ENCODE measurements at regions not wholly inside any gene's neighbourhood (a gene's known extent, or its start where the extent isn't known, plus 50 kb on each side); places are given as distances from the start of the nearest gene placed in this dataset.

GRCh38 chr16:66250686-66251431 lies 115.6 kb upstream of the CDH5 start:
- TF ChIP-seq POLR2A (IDR thresholded peaks at IDR 0.05) (no peak), CTCF (IDR thresholded peaks at IDR 0.05) (no peak)

Data from Peyer's patch (tissue), 4 donors.